D341Med (cell line): ENCODE measurements at regions not wholly inside any gene's neighbourhood (a gene's known extent, or its start where the extent isn't known, plus 50 kb on each side); places are given as distances from the start of the nearest gene placed in this dataset.
"Not testable (repeated sequence)": the region's sequence is repeated elsewhere in the genome, so short reads cannot be mapped to it uniquely, and the experiment has no call there.

ENCODE experiments used
- DNase-seq: peaks from one replicate; pipeline ENCODE4 v3.0.0; 2012; ENCODE audit warnings: low spot score

- not testable (repeated sequence) for DNase-seq
Observed at GRCh38 chr2:55124682-55125081, 74.4 kb upstream of the RTN4 start.

GRCh38 chr2:55123851-55124269 is 73.6 kb upstream of the RTN4 start:
- no peak for DNase-seq

GRCh38 chr2:55120634-55121359 is 70.5 kb upstream of the RTN4 start:
- peak; percentile 88 for DNase-seq

GRCh38 chr2:55119711-55120487 is 69.6 kb upstream of the RTN4 start:
- DNase-seq: peak; percentile 46

GRCh38 chr2:55118643-55119083 is 68.4 kb upstream of the RTN4 start:
- DNase-seq: no peak

GRCh38 chr2:55116966-55117365 is 66.7 kb upstream of the RTN4 start:
- no peak for DNase-seq

- no peak for DNase-seq
Observed at GRCh38 chr2:55116598-55116964, 66.3 kb upstream of the RTN4 start.

GRCh38 chr2:55115761-55116597 is 65.7 kb upstream of the RTN4 start:
- DNase-seq: no peak

GRCh38 chr2:55114597-55114996 is 64.3 kb upstream of the RTN4 start:
- no peak for DNase-seq

GRCh38 chr2:55114082-55114481 is 63.8 kb upstream of the RTN4 start:
- no peak for DNase-seq

- DNase-seq: no peak
Observed at GRCh38 chr2:55112229-55113031, 62.2 kb upstream of the RTN4 start.

- no peak for DNase-seq
Observed at GRCh38 chr2:55111570-55112228, 61.4 kb upstream of the RTN4 start.

- DNase-seq: no peak
Observed at GRCh38 chr2:55111230-55111569, 60.9 kb upstream of the RTN4 start.

GRCh38 chr2:55109219-55109891 is 59.1 kb upstream of the RTN4 start:
- no peak for DNase-seq

- DNase-seq: no peak
Observed at GRCh38 chr2:55108456-55109160, 58.4 kb upstream of the RTN4 start.

GRCh38 chr2:55107436-55107835 is 57.2 kb upstream of the RTN4 start:
- no peak for DNase-seq

- no peak for DNase-seq
Observed at GRCh38 chr2:55106148-55106547, 55.9 kb upstream of the RTN4 start.

GRCh38 chr2:55105456-55105855 is 55.2 kb upstream of the RTN4 start:
- DNase-seq: no peak

GRCh38 chr2:55103046-55103445 is 52.8 kb upstream of the RTN4 start:
- DNase-seq: no peak
